HG02970 (cell line): ENCODE measurements at regions not wholly inside any gene's neighbourhood (a gene's known extent, or its start where the extent isn't known, plus 50 kb on each side); places are given as distances from the start of the nearest gene placed in this dataset.

Experiments
- ATAC-seq: cut with Tn5 transposase; IDR thresholded peaks from one replicate; pipeline ENCODE4 v1.9.1; 2021; ENCODE audit warnings: mild to moderate bottlenecking, moderate library complexity, moderate number of reproducible peaks; ENCODE audit not compliant: unreplicated experiment, low FRiP score

DNA sequence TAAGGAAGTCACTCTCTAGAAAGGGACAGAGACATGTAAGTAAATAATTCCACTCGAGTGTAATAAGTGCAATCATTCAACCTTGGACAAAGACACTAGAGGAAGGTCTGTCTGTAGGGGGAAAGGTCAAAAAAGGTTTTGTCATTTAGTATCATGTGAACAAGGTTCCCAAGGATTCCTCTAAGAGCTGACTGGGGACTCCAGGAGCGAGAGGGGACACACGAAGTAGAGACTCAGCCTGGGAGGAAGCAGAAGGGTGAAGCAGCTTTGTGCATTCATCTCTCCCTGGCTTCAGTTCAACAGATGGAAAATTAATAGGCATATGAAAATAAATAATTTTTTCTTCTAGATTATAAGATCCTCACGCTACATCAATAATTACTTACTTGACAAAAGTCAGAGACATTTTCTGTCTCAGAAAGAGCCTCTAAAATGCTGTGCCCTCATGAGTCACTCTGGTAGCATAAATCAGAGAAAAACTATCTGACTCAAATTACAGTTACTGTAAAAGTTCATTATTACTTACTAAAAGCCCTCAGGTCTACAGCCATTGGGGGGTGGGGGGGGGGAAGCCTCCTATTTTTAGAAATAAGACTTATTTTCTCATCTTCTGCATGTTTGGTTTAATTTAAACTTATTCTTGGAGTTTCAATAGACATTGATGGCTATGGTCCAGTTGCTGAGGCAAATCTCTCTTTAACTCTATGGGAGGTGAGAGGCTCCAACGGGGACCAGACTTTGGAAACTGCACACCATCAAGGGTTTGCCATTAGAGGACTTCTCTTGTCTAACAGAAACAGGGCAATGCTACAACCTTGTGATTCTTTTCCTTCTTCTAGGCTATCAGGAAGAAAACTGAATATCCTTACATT, 275.1 kb upstream of the KLF14 start:
- no peak for ATAC-seq

DNA sequence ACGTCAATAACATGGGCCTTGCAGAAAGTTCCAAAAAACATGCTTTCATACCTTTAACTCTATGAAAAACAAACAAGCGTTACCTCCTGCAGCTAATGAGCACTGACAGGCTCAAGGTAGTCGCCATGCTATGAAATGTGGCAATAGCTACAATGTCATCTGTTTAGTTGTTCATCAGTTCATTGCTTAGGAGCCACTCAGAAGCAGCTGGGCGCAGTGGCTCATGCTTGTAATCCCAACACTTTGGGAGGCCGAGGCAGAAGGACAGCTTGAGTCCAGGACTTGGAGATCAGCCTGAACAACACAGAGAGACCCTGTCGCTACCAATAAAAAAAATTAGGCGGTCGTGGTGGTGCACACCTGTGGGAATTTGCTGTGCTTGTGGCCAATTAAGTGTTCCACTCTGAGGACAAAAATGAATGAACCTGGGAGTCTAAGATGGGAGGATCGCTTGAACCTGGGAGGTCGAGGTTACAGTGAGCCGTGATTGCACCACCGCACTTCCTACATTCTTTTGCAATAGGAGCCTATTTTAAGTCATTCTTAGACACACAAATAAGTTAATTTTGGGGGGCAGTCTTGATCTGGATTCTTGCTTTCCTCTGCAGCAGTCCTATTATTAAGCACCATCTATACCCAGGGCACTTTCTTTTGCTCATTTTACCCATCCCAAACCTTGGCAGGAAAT, 276.2 kb upstream of the KLF14 start:
- no peak for ATAC-seq

DNA sequence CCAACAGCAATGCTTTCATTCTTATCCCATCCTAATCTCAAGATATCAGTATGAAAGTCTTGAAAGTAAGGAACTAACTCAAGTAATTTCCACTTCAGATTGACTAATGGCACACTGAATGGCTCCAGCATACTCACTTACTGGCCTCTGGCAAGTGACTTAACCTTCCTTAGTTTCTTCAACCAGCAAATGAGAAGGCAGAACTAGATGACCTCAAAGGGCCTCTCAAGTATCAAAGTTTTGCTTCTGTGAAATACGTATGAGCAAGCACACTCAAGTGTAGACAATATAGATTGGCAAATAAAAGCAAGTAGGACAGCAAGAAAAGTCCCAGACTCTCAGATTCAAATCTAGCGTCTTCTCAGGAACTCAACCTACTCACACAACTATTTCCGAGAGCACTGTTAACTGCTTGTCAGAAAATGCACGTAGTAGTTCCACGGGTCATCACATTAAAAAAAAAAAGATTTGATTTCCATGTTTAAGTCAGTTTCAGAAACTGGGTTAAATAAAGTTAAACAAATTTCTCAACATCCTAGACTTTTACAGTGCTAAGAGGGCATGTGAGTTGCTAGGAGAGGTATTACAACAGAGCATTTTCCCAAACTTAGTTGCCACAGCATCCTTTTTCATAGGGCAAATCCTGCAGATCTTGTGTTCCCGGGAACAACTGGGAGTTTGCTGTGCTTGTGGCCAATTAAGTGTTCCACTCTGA, 276.9 kb upstream of the KLF14 start:
- no peak for ATAC-seq

DNA sequence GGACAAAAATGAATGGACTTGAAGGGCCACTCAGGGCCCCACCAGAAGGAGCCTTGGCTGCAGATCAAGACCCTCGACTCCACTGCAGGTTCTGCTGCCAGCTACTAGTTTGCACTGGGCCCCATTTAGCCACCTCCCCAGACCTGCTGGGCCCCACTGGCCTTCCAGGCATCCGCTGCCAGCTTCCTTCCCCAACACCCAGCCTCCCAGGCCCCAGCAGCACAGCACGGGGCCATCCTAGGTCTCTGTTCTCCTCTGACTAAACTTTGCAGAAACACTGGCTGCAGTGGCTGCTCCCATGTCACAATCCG, 277.4 kb upstream of the KLF14 start:
- no peak for ATAC-seq

DNA sequence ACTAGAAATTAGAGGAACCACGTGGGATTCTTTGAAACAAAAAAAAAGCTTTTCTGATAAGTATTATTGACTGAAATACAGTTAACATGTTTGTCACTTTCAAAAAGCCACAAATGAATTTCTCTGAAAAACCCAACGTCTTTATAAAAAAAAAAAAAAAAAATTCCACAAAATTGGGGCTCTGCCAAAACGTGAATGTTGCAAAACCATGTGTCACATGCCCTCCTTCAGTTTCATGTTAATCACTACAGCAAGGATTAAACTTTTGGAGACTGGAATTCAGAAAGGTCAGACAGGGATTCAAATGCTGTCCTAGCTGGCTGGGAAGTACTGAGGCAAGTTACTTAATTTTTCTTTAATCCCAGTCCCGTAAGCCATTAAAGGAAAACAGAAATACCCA, 278.0 kb upstream of the KLF14 start:
- no peak for ATAC-seq

DNA sequence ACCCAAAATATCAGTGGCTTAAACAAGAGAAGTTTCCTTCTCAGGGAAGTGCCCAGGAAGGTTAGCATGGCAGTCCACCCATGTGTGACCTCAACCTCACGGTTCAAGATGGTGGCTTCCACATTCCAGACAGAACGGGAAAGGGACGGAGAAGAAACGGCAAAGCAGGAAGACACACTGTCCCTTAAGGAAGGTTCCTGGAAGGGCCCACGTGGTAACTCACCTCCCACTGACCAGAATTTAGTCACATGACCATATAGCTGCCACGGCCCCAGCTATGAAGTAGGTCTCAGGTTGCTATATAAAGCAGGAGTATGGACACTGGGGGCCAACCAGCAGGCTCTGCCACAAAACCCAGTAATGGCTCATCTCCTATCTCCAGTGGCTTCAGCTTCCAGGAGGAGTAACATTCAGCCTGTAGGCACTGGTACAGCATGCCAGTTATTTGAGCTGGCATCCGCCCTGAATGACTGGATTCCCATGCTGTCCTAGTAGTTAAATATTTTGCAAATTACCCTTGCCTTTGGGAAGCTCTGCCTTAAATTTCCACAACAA, 278.5 kb upstream of the KLF14 start:
- ATAC-seq = no peak

DNA sequence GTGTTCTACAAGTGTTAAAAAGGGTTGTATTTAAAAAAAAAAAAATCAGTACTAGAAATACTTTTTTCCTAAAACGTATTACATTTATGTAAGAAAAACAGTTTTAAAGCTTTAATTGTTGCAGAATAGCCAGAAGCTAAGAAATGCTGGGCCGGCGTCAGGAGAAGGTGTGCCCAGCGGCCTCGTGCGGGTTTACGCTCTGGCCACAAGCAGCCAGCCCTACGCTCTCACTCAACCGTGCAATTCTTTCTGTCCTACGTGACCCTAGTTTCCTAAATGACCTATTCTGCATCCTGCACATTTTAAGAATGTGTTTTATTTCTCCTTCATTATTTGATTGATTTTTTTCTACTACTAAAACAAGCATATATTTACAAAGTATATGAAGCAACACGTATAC, 279.7 kb upstream of the KLF14 start:
- no peak for ATAC-seq

DNA sequence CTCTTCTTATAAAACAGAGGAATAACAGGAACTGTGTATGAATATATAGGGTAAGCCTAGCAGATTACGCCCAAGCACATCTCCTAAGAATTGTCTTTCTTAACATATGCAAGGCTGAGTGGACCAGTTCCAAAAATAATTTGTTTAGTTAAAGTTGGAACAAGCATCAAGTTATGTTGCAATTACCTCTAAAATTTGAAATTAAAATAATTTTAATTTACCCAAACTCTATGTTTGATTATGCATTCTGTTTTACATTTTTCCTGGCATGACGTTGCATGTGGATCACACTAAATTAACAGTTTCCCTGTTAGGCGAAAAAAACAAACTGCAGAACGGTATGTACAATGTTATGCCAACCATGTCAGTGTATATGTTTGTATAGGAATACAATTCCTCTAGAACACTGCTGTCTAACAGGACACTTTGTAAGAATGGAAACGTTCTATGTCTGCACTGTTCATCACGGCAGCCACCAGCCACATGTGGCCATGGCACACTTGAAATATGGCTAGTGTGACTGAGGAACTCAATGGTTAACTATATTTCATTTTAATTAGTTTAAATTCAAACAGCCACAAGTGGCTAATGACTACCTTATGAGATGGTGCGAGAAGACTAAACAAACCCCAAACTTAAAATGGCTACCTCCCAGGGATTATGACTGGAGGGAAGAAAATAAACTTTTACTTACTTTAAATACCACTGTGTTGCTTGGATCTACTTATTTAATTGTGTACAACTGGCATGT, 281.1 kb upstream of the KLF14 start:
- ATAC-seq = no peak

DNA sequence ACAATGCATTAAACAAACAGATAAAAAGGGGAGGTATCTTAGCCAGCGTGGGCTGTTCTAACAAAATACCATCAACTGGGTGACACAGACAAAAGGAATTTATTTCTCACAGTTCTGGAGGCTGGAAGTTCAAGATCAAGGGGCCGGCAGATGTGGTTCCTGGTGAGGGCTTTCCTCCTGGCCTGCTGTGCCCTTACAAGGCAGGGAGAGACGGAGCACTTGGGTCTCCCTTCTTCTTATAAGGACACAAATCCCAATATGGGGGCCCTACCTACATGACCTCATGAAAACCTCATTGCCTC, 281.6 kb upstream of the KLF14 start:
- ATAC-seq = no peak

DNA sequence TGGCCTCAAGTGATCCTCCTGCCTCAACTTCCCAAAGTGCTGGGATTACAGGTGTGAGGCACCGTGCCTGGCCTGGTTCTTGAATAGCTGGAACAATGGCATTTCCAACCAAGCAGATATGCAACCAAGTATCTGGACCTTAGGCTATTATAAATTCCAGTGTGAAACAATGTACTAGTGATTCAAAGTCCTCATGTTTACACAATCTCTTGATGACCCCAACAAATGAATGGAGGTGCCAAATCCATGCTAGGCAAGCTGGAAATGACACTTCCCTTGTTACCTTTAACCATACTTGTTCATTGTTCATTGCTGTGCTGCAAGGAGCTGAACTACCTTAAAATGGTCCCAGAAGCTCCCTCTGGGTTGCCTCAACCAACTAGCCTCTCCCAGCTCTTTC, 282.2 kb upstream of the KLF14 start:
- ATAC-seq = no peak

DNA sequence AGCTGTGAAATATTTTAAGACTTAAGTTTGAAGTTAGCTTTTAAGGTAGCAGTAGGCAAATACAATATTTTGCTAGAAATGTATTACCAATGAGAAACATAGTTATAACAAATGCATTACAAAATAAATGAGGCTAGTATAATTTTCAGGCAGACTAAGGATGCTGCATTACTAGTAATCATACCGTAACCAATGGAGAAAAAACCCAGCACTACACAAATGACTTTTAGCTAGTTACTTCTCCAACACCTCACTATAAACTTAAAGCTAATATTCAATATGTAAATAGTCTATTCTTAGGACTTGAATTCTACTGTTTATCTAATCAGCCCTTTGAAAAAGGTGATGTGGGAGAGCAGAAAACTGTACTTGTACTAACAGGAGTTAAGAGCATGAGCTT, 285.3 kb upstream of the KLF14 start:
- ATAC-seq = no peak

DNA sequence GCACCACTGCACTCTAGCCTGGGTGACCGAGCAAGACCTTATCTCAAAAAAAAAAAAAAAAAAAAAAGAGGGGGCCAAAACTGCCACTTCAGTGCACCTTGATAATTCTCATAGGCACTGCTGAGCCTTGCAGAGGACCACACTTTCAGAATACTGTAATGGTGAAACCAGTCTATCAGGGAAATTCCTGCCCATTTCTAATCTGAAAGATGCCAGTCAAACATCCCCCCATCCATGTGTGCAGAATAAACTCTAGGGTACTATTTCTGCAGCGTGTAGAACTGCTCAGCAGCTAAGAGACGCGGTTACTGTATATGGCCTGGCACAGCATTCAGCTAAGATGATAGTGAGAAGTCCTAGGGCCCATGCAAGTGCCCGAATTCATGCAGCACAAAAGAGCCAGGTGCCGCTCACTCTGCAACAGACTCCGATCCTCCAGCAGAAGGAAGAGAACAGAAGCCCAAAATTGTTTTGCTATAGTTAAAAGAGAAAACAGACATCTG, 286.8 kb upstream of the KLF14 start:
- ATAC-seq = no peak

DNA sequence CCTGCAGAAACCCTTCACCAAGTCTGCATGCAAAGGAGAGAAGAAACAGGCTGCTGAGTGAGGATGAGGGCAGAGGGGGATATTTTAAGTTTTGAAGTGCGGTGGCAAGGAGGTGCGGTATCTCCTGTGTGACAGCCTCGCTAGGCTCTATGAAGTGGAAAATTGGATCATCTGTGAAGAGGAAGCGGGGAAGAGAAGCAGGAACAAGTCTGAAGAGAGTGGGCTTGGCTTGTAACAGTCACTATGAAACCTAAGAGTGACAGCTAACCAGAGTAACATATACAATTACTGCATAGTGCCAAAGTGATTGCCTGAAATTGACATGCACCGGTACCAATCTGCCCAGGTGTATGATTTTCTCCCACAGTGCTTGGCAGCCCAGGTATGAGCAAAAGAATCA, 287.5 kb upstream of the KLF14 start:
- no peak for ATAC-seq

DNA sequence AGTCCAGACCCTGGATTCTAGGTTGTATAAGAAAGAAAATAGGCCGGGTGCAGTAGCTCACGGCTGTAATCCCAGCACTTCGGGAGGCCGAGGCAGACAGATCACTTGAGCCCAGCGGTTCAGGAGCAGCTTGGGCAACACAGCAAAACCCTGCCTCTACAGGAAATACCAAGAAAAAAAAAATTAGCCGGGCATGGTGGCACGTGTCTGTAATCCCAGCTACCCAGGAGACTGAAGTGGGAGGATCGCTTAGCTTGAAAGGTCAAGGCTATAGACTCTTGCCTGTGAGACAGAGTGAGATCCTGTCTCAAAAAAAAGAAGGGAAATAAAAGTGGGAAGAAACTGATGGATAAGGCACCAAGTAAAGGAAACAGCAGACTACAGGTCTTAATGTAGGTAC, 287.9 kb upstream of the KLF14 start:
- ATAC-seq = no peak

DNA sequence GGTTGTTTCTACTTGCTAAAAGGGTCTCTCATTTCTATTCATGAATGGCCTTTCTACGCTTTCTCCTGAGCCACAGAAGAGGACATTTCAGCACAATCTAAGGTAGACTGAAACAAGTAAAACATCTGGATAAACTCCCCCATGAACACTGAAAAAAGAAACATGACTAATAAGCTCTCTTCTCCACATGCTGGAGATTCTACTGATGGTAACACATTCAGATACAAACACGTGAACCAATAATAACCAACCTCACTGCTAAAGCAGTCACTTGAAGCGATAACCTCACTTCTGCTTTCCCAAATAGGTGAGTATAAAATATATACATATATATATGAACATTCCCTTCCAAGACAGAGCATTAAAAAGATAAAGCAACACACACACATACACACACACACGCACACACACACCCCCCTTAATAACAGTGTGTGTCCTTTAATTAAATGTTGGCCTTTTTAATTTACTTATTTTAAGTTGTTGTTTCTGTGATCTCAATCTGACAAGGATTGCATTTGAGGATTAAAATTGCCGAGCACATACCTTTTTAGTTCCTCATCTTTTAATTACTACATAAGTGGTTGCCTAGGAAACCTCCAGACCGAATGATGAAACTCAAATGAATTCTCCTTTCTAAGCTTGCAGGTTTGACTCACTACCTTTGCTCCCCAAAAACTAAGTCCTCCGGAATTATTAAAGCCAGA, 292.4 kb upstream of the KLF14 start:
- ATAC-seq = no peak

DNA sequence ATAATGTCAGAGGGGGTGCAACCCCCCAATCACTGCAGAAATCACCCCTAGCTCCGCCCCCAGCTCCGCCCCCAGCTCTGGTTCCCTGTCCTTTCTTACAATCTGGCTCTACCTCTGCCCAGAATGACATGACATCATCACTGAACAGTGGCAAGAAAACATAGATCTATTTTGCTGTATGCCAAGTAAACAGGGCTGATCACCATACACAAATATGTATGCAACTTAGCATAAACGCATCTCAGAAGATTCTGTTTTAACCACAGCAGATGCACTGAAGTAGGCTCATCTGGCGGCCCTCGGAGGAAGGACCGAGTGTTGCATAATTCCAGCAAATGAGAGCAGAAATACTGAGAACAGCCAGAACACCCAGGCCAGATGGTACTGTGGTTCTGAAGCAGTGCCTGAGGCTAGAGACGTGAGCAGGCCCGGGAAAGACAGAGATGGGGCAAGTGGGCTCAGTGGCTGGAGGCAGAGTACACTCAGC, 293.3 kb upstream of the KLF14 start:
- no peak for ATAC-seq

DNA sequence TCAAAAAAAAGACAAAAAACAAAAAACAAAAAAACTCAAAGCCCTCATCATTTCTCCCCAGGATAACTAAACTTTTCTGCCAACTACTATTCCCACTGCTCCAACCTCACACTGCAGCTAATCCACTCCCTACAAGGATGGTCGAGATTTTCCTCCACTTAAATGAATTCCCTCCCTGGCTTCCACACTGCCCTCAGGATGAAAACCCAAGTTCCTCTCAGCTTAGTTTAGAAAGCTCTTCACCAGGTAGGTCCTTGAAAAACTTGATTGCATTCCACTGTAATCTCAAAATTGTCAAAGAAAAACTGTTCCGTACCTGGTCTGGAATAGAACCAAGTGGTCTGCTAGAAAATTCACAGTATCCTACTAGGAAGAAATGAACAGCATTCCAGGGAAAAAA, 294.3 kb upstream of the KLF14 start:
- no peak for ATAC-seq

DNA sequence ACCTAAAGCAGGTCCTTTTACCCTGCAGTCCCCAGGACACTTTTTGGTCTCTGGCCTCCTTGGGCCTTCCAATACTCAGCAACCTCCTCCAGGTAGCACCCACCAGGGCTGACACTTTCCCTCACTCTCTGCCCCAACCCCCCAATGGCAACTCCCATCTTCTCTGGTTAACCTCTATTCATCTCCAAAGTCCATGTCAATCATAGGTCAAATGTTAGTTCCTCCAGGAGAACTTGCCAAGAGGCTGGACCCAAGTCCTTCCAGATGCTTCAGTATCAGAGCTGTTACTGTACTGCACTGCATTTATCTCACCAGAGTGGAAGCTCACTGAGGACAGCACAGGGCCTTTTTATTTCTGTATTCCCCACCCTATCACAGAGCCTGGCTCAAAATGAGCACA, 295.0 kb upstream of the KLF14 start:
- no peak for ATAC-seq

DNA sequence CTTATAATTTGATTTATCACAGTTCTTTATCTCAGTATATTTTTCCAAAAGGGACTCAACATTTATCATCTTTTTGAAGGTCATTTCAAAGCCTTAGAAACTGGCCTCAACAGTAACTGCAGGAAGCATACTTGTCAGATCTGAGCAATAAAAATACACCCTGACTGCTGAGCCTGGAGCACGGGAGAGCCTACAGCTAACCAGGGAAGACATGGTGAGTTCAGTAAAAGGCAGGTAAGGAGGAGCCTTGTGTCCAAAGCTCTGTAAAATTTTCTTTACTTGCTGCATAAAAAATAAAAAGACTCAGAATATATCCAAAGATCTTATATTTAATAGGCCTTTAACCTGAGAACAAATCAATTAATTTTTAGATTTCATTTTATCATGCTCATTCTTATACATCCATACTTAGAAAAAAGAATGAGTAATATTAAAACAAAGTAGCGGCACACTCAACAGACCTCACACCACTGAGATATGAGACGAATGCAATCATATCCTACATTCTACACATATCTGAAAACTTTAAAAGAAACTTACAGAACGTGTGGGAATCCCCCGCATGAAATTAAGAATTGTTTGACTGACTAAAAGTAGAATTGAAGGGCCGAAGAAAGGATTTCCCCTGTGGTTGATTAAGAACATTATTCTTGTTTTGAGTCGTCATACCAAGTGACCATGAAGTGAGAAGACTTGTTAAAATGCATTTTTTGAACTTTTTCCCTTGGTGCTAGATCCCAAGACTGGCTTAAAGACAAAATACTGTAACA, 296.4 kb upstream of the MKLN1 start:
- ATAC-seq = peak; percentile 67
